Activated CD8-positive, alpha-beta memory T cell treated with anti-CD3 and anti-CD28 coated beads for 36 hours (primary cell): ENCODE measurements at regions not wholly inside any gene's neighbourhood (a gene's known extent, or its start where the extent isn't known, plus 50 kb on each side); places are given as distances from the start of the nearest gene placed in this dataset.
"Not testable (repeated sequence)": the region's sequence is repeated elsewhere in the genome, so short reads cannot be mapped to it uniquely, and the experiment has no call there.

Source experiments
- CTCF ChIA-PET: fragments of 350-600 bp; sonication (Branson Sonifier 250); formaldehyde crosslinking; loops from one replicate; lab custom pipeline; 2021; ENCODE audit warnings: antibody characterized with exemption; lab: Charles Lee
- POLR2A ChIA-PET: fragments of 350-600 bp; sonication (Branson Sonifier 250); formaldehyde crosslinking; loops from one replicate; lab custom pipeline; 2021; ENCODE audit warnings: antibody characterized with exemption; lab: Charles Lee

GRCh38 chr3:72633534-72633933, 214.7 kb downstream of the SHQ1 start:
- ChIA-PET POLR2A (interaction anchor here (0.5 to 1.2 kb wide), 2 partner anchors 188 to 212 kb away, joined by 3 to 4 read pairs; no protein-coding TSS in a partner anchor), CTCF (interaction anchor here (0.9 to 1.3 kb wide), 2 partner anchors 27 to 122 kb away, joined by 3 to 4 read pairs; no protein-coding TSS in a partner anchor)

- ChIA-PET CTCF (interaction anchor here (1.3 kb wide), 1 partner anchor 122 kb away, joined by 3 read pairs; no protein-coding TSS in a partner anchor), POLR2A (interaction anchor here (1.2 kb wide), 1 partner anchor 188 kb away, joined by 3 read pairs; no protein-coding TSS in a partner anchor)
These were observed 215.1 kb downstream of the SHQ1 start for GRCh38 chr3:72633121-72633520.

GRCh38 chr3:72632129-72632528, 216.1 kb downstream of the SHQ1 start:
- POLR2A ChIA-PET, result no interaction called here
- CTCF ChIA-PET, result no interaction called here

GRCh38 chr3:72630969-72631344, 217.3 kb downstream of the SHQ1 start:
- POLR2A ChIA-PET, result no interaction called here
- CTCF ChIA-PET, result no interaction called here

GRCh38 chr3:72630327-72630968, 217.8 kb downstream of the SHQ1 start:
- ChIA-PET POLR2A (interaction anchor here (0.6 kb wide), 1 partner anchor 328 kb away, joined by 4 read pairs; no protein-coding TSS in a partner anchor), CTCF (no interaction called here)

GRCh38 chr3:72629191-72629631, 219.0 kb downstream of the SHQ1 start:
- ChIA-PET CTCF (interaction anchor here (0.8 kb wide), 1 partner anchor 108 kb away, joined by 3 read pairs; no protein-coding TSS in a partner anchor), POLR2A (no interaction called here)

- ChIA-PET CTCF (interaction anchor here (0.7 kb wide), 1 partner anchor 110 kb away, joined by 3 read pairs; no protein-coding TSS in a partner anchor), POLR2A (interaction anchor here (0.6 kb wide), 1 partner anchor 184 kb away, joined by 4 read pairs; no protein-coding TSS in a partner anchor)
These were observed 220.2 kb downstream of the SHQ1 start for GRCh38 chr3:72628065-72628464.

GRCh38 chr3:72627271-72627670, 221.0 kb downstream of the SHQ1 start:
- POLR2A ChIA-PET, result no interaction called here
- CTCF ChIA-PET, result no interaction called here

- POLR2A ChIA-PET, result no interaction called here
- CTCF ChIA-PET, result interaction anchor here (1.5 kb wide), 1 partner anchor 128 kb away, joined by 3 read pairs; no protein-coding TSS in a partner anchor
These were observed 222.5 kb downstream of the SHQ1 start for GRCh38 chr3:72625602-72626337.

- CTCF ChIA-PET, result interaction anchor here (1.1 kb wide), 1 partner anchor 36 kb away, joined by 4 read pairs; no protein-coding TSS in a partner anchor
These were observed 223.6 kb downstream of the SHQ1 start for GRCh38 chr3:72624656-72625055.

GRCh38 chr3:72618739-72619138, 229.5 kb downstream of the SHQ1 start:
- POLR2A ChIA-PET, result no interaction called here

More at GRCh38 chr3:72624656-72625055, 223.6 kb downstream of the SHQ1 start:
- POLR2A ChIA-PET, result no interaction called here

GRCh38 chr3:72617424-72618024, 230.7 kb downstream of the SHQ1 start:
- ChIA-PET CTCF (no interaction called here), POLR2A (no interaction called here)

More at GRCh38 chr3:72618739-72619138, 229.5 kb downstream of the SHQ1 start:
- CTCF ChIA-PET, result no interaction called here

GRCh38 chr3:72615776-72616175, 232.5 kb downstream of the SHQ1 start:
- POLR2A ChIA-PET, result no interaction called here
- CTCF ChIA-PET, result no interaction called here

- POLR2A ChIA-PET, result no interaction called here
- CTCF ChIA-PET, result interaction anchor here (0.8 kb wide), 1 partner anchor 9 kb away, joined by 3 read pairs; no protein-coding TSS in a partner anchor
These were observed 233.1 kb downstream of the SHQ1 start for GRCh38 chr3:72615182-72615581.

- CTCF ChIA-PET, result interaction anchor here (0.8 kb wide), 1 partner anchor 8 kb away, joined by 3 read pairs; no protein-coding TSS in a partner anchor
- POLR2A ChIA-PET, result no interaction called here
These were observed 233.7 kb downstream of the SHQ1 start for GRCh38 chr3:72614394-72615074.

- ChIA-PET POLR2A (no interaction called here), CTCF (no interaction called here)
These were observed 234.4 kb downstream of the SHQ1 start for GRCh38 chr3:72613871-72614270.

GRCh38 chr3:72609114-72609513, 239.1 kb downstream of the SHQ1 start:
- POLR2A ChIA-PET, CTCF ChIA-PET: not testable (repeated sequence)

- CTCF ChIA-PET, result interaction anchor here (0.7 kb wide), 1 partner anchor 9 kb away, joined by 3 read pairs; no protein-coding TSS in a partner anchor
These were observed 242.0 kb downstream of the SHQ1 start for GRCh38 chr3:72606005-72606800.

More at GRCh38 chr3:72606005-72606800, 242.0 kb downstream of the SHQ1 start:
- POLR2A ChIA-PET, result no interaction called here
